Activated CD8-positive, alpha-beta memory T cell treated with anti-CD3 and anti-CD28 coated beads for 24 hours (primary cell): ENCODE measurements at regions not wholly inside any gene's neighbourhood (a gene's known extent, or its start where the extent isn't known, plus 50 kb on each side); places are given as distances from the start of the nearest gene placed in this dataset.
"Not testable (repeated sequence)": the region's sequence is repeated elsewhere in the genome, so short reads cannot be mapped to it uniquely, and the experiment has no call there.

Experiments used
- DNase-seq: peaks from one replicate; pipeline ENCODE4 v3.0.0-alpha.2; 2020

DNA sequence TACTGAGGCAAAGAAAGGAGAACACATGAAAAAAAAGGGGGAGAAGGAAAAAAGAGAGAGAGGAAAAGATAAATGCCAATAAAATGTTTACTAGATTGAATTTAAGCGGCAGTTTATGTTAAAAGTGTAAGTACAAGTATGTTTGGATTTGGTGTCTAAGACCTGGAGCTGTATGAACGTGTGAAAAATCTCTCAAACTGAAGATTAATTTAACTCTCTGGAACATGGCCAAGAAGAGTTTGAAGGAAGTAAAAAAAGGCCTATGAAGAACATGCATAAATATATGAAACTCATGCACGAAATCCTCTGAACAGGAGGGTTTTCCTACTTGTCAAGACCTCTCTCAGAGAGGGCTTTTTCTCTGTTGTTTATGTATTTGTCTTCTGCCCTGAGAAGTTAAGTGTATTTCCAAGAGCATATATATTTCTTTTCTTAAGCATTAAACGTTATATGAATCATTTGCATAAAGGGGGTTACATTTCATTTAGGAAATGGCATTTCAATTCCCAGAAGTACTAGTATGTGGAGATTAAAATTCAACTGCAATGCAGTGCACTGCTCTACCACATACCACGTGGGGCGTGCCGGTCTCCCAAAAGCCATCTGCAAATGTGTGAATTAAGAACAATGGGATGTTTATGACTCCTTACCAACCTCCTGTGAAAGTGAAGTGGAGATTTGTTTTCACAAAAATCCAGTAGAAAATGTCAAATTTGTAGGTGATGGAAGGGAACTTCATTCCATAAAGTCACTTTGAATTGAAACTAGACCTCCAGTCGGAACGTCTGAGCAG, 281.1 kb upstream of the TRIB2 start:
- DNase-seq, result no peak

DNA sequence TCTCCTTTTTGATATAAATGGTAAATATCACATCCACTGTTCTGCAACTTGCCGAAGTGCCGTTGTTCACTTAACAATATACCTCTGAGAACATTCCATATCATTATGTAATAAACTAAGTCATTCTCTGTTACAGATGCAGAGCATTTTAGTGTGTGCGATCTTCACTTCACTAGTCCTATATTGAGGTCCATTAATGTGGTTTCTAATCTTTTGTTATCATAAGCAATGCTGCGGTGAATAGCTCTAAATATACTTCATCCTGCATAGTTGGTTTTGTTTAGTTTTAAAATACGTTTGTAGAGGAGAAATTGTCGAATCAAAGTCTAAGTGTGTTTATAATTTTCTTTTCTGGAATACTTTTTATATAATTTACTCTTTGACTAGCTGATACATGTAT, 280.3 kb upstream of the TRIB2 start:
- no peak for DNase-seq

DNA sequence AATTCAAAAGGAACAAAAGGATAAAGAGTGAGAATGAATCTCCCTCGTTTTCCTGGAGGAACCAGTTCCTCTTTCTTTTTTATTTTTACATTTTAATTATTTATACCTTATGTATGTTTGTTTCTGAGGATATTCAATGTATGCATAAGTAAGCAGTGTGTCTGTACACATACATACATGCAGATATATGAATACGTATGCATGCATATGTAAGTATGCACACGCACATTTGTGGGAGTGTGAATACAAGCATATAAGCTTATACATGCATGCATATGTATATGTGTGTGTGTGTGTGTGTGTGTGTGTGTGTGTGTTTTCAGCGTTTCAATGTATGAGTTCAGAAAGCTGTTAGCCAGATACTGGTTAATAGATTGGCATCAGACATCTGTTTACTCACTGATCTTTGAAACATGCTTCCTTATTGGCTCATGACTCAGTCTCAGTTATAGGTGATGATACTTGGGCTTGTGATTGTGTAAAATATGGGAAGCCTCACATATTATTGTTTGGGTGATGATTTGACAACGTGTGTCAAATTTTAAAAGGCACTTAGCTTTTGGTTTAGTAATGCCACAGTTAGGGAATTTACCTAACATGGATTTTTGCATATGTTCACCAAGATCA, 279.7 kb upstream of the TRIB2 start:
- no peak for DNase-seq

DNA sequence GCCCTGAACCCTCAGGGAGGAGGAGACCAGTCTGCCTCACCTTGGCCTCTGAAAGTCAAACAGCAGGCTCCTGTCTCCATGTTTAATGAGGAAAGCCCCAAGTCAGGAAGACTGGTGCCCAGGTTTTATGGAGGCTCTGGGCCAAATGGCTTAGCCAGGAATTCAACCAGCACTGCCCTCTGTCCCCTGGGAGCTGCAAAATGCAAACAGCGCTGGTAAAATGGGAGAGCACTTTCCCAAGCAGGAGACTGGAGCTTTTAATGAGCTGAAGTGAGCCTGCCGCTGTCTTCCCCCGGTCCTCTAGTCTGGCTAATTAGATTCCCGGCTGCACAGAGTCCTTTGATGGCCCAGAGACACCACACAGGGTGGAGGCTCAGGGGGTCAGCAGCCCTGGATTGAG, 276.0 kb upstream of the TRIB2 start:
- no peak for DNase-seq

DNA sequence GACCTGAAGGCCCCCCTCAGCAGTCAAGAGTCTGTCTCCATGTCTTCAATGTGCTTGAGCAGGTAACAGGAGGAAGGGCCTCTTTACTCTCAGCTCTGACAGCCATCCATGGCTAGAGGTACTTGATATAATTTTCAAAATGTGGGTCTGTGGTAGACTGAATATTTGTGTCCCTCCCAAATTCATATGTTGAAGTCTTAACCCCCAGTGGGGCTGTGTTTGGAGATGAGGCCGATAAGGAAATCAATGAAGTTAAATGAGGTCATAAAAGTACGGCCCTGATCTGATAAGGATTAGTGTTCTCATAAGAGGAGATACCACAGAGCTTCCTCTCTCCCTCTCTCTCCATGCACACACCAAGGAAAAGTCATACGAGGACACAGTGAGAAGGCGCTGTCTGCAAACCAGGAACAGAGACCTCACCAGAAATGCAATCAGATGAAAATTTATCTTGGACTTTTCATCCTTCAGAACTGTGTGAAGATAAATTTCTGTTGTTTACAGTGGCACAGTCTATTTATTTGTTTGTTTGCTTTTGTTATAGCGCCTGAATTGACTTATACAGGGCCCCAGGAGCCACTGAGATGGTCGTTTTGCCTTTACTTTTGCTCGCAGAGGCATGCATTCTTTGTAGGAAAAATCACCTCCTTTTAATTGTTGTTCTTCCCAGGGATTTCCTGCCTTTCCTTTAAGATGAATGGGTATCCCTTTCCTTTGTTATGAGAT, 274.8 kb upstream of the TRIB2 start:
- no peak for DNase-seq

DNA sequence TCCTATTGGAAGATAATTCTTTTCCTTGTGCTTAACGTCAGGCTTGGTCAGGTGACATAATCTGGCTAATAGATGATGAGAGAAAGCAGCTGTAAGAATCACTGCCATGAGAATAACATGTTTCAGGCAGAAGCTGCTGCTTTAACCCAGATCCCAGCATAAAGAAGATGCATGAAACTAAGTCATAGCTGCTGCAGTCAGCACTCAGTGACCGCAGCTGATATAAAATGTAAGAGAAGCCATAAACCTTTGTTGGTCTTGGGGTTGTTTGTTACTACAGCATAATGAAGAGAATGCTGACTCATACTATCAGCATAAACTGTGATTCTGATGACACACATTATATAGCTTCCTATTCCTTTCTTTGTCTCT, 274.3 kb upstream of the TRIB2 start:
- DNase-seq, result no peak

DNA sequence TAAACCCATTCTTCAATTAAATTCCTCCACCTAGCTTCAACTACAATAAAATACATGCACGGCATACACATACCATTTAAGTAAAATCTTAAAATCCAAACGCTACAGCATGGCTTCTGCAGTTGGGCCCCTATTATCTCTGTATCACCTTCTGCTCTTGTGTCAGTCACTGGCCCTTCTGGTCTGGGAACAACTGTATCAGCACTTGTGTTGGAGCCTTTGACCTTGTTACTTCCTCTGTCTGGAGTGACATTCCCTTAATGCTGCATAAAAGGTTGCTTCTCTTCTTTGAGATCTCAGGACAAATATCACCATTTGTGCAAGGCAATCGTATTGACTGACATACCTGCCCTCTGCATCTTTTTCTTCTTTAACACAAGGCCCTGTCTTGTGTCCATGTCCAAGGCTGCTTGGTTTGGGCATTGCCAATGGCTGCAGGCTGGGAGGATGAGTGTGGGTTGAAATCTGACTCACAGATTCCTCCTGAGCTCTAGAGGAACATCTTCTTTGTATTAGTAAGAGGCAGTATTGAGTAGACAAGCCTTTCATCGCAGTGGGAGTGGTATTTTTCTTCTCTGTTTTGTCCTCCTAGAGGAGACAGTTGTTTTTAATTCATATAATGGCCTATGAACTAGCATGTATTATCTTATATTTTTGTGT, 267.8 kb upstream of the TRIB2 start:
- DNase-seq, result no peak

DNA sequence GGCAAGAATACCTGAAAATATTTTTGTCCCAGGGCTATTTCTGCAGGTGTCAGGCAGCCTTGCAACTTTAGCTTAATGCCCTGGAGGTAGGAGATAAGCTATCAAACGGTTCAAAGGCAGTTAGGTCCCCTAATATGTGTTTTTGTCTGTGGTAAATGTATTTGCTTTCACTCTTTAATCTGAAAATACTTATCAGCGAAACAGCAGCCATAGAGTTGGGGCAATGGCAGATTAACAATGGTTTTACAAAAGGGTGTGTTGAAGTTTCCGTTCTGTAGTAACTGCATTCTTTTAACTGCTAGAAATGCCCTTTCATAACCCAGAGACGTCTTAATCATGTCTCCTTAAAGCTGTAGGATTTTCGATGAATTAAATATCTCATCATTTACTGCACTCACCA, 265.0 kb upstream of the TRIB2 start:
- no peak for DNase-seq

DNA sequence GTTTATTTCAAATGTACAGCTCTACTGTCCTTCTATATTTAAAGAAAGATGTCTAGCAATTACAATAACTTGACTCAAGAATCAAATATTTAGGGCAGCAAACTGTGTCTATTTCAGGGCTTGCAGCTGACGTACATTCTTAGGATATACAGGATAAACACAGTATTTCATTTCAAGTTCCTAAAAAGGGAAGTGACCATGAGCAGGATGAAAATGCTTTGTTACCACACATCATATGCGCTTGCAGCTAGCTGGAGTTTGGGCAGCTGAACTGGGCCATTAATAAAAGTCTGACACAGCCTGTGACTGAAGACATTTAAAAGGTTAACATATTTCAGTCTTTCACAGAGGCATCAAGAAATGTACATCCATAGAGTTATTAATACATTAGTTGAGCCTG, 264.6 kb upstream of the TRIB2 start:
- DNase-seq, result no peak

DNA sequence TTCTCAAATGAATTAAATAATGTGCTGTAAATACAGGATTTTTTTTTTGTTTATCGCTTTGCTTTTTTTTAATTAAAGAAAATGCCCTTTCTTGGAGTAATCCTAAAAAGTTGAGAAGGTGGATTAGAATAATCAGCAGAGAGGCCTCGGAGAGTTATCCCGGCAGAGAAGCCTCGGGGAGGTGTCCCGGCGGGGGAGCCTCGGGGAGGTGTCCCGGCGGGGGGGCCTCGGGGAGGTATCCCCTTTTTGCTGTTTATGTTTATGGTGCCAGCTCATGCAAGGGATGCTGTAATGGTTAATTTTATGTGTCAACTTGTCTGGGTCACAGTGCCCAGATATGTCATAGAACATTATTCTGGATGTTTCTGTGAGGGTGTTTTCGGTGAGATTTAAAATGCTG, 263.0 kb upstream of the TRIB2 start:
- no peak for DNase-seq

DNA sequence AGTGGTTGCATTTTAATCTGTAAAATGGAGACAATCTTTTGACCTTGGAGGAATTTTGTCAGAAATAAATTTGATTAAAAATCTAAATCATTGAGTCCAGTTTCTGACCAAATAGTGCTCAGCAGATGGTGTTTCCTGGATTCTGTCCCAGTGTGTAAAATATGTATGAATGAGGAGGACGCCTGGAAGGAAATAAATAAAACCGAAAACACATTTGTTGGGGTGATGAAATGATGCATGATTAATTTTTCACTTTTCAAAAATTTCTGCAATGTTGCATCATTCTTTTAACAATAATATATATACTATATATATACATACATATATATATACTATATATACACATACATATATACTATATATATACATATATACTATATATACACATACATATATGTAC, 261.1 kb upstream of the TRIB2 start:
- DNase-seq, result no peak

DNA sequence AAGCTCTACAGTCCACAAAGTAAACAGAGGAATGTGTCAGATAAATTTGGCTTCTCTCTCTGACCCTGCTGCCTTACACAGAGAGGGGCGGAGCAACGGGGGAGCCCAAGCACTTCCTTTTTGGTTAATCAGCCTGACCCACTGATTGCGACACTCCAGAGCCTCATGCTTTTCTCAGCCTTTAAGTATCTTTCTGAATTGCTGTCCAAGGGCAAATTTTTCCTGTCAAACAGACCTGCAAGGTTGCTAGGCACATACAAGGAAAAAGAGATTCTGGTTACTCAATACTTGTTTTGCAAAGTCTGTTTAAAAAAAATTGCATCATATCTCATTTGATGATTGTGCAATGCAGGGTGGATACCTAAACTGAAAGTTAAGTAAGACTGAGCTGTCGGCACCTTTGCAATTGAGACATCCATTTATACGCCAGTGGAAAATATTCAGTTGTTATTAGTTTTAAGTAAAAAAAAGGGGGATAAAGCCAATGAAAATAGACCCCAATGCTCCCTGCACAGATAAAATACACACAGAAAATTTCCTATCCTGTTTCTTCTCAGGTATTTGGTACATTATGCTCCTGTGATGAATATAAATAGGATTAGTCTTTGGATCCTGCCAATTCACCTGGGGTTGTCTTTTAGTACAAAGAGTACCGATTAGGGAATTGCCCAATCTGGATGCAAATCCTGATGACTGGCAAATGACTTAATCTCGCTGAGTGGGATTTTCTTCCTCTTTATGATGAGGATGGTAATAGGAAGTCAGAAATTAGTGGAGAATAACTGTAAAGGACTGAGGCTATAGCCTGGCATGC, 260.2 kb upstream of the TRIB2 start:
- peak; percentile 80 for DNase-seq

DNA sequence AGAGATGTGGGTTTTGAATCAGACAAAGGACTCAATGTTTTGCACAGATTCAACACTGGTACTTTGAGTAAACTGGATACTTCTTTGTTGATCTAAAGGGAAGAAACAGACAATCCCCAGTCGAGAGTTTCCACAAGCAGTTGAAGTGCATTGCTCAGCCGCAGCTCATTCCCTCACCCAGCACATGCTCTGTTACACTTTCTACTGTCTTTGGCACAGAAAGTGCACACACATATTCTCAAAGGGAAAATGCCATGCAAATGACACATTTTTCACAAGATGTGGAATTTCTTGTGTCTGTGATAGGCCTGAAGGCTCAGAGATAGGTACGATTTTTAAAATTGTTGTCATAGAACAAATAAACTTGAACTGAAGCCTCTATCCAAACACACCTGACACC, 258.9 kb upstream of the TRIB2 start:
- DNase-seq, result no peak

DNA sequence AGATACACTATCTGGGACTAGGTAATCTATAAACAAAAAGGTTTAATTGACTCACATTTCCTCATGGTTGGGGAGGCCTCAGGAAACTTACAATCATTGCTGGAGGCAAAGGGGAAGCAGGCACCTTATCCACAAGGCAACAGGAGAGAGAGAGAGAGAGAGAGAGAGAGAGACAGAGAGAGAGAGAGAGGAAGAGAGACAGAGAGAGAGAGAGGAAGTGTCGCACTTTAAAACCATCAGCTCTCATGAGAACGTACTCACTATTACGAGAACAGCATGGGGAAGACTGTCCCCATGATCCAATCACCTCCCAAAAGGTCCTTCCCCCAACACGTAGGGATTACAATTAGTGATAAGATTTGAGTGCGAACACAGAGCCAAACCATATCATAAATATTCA, 253.5 kb upstream of the TRIB2 start:
- DNase-seq, result no peak

DNA sequence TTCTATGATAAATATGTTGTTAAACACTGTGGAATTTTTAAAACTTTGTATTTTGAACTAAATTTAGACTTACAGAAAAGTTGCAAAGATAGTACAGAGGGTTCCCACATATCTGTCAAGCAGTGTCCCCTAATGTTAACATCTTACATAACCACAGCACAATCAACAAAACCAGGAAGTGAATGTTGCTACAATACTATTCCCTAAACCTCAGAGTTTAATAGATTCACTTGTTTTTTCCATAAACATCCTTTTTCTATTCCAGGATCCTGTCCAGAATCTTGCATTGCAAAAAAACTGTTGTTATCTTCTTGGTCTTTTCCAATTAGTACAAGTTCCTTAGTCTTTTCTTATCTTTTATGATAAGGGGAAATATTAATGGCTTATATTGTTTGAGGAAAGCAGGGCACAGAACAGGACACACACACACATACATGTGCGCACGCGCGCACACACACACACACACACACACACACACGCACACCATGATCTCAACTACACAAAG, 251.1 kb upstream of the TRIB2 start:
- DNase-seq, result no peak

DNA sequence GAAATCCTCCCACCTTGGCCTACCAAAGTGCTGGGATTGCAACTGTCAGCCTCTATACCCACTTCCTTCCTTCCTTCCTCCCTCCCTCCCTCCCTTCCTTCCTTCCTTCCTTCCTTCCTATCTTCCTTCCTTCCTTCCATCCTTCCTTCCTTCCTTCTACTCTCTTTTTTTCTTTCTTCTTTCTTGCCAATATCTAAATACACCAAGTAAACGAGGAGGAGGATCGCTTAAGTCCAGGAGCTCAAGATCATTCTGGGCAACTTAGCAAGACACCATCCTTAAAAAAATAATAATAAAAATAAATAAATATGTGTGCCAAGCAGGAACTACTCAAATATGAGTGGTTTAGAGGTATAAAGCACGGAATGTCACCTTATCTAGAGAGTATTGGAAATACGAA, 249.4 kb upstream of the TRIB2 start:
- no peak for DNase-seq

DNA sequence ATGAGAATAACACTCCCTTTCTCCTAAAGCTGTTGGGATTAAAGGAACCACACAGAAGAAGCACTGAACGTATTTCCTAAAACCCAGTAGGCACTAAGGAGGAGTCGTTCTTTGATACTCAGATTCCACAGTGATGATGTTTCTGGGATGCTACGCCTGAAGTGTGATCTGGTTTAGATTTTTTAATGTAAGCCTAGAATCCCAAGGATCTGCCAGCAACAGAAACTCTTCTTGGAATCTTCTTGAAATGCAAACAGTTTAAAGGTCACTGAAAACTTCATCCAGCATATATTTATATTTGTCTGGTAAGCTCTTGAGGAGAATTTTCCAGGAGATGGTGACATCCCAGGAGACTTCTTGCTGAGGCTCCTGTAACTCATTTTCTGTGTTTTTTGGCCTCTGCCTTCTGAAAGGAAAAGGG, 247.6 kb upstream of the TRIB2 start:
- no peak for DNase-seq

DNA sequence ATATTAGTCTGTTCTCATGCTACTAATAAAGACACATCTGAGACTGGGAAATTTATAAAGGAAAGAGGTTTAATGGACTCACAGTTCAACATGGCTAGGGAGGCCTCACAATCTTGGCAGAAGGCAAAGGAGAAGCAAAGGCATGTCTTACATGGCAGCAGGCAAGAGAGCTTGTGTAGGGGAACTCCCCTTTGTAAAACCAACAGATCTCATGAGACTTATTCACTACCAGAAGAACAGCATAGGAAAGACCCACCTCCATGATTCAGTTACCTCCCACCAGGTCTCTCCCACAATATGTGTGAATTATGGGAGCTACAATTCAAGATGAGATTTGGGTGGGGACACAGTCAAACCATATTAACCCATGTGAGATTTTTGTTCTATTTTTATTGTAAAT, 244.5 kb upstream of the TRIB2 start:
- not testable (repeated sequence) for DNase-seq

DNA sequence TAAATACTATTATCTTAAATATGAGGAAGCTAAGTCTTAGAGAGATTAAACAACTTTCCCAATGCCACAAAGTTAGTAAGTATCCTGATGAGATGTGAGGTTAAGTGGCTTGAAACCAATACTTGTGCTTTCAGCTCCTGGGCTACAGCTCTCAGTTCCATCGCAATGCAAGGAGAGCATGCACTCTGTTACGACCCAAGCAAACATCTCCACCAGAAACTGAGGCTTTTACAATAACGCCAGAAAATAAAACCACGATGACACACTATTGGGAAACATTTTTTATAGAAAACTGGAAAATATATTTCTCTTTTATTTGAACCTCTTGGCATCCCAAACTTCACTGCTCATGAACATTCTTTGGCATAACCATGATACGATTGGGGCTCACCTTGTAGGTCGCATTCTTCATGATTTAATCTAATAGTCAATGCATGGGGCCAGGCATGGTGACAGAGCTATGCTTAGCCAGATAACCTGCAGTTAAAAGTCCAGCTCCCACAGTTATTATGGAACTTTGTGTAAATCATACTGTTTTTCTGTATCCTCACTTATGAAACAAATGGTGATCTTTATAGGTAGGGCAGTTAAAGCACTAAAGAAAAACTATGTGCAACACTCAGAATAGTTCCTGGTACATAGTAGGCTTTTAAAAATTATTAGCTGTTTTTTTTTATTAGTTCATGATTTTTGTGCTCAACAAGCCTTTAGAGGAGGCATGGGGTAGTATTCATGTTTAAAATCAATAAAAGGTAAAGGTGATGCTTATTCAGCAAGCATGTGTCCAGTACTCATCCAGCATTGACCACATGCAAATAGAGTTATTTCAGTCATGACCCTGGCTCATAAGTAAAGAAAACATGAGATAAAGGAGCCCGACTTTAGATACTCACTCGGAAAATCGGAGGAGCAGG, 238.3 kb upstream of the TRIB2 start:
- no peak for DNase-seq

DNA sequence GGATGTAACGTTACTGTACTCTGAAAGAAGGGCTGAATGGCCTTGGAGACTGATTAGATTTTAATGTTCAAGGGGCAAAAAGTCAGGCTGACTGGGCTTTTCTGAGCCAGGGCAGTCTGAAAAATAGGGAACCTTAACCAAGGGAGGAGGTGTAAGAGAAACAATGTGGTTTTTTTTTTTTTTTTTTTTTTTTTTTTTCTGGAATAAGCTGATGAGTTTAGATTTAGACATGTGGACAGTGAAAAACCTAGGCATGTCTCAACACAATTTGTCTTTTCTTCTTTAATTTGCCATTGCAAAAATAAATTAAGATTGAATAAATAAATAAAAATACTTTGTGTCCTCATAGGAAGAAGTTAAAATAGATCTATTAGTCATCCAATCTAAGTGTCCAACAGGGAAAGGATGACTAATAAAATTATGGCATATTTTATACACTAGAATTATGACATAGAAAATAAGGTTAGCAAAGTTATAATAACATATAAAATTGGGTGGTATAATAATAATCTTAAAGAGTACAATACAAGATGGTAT, 237.6 kb upstream of the TRIB2 start:
- DNase-seq, result no peak

DNA sequence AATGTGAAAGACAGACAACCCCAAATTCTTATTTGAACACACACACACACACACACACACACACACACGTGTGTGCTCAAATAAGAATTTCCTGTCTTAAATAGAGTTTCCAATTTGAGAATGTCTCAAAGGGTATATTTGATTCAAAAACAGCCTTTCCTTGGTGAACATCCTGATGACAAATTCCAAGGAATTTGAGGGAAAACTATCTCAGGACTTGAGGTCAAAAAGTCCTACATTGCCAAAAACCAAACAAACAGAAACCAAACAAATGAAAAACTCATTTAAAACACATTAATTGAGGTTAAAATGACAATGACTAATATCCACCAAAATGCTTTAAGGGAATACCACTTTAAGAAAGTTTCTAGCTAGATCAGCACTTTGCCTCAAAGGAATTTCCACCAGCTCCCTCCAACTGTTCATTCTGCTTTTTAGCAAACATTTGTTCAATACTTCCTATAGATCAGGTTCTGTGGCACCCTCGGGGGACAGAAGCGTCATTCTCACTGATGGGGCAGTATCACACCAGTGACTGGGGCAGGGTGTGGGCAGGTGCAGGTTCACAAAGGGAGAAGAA, 232.1 kb upstream of the TRIB2 start:
- no peak for DNase-seq
